ENCODE measurements at regions not wholly inside any gene's neighbourhood (a gene's known extent, or its start where the extent isn't known, plus 50 kb on each side); places are given as distances from the start of the nearest gene placed in this dataset.

DNA sequence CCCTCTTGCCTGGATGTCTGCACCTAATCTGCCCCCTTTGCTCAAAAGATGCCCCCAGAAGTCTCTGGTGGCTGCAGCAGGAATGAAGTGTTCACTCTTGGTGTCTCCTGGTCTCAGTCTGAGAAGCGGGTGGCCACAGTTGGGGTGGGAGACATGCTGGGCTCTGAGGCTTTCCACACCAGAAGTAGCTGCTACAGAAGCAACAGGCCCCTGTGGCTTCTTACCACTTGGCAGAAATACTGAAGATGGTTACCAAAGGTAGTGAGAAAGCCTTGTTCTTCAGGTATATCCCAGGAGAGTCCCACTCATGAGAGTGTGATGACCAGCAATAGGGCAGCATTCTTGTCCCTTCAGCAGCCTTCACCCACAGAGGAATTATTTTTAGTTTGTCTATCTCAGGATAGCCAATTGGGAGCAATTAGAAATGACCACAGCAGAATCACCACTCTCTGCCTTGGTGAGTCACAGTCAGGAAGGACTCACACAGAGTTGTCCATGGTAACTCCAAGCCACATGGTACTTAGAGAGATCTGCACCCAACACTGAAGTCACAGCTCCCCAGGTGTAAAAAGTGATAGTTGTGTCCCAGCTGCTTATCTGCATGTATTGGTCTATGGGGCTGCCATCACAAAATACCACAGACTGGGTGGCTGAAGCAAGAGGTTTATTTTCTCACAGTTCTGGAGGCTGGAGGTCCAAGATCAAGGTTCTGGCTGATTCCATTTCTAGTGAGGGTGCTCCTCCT lies 169.8 kb upstream of the ID2 start:
- no peak for DNase-seq (ENCODE audit: low read depth, low spot score)

DNA sequence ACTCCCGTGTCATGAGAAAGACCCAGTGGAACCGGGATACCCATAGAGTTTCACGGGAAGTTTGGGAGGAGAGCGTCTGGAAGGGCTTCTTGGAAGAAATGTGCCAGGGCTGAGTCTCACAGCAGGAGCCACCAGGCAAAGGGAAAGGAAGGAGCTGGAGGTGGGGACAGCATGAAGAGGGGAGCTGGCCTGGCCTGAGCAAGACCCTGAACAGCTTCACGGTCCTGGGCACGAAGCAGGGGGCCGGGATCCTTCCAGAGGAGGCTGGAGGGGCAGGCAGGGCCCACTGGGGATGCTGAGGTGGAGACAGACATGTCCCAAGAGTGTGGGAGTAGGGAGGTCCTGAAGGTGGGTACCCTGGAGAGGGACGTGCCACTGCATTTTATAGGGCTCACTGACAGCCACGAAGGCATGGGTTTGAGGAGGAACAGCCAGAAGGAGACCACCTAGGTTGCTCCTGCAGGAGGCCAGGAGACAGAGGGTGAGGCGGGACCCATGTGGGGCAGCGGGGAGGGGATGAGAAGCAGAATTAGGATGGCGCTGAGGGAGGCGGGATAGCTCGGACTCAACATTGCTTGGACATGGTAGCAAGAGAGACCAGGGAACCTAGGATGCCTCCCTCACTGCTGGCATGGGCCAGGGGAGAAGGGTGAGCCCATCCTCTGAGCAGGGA lies 168.1 kb upstream of the ID2 start:
- no peak for DNase-seq (ENCODE audit: low read depth, low spot score)

- DNase-seq (ENCODE audit: low read depth, low spot score), result no peak
These were observed 167.6 kb upstream of the ID2 start for GRCh38 chr2:8514274-8514662.

DNA sequence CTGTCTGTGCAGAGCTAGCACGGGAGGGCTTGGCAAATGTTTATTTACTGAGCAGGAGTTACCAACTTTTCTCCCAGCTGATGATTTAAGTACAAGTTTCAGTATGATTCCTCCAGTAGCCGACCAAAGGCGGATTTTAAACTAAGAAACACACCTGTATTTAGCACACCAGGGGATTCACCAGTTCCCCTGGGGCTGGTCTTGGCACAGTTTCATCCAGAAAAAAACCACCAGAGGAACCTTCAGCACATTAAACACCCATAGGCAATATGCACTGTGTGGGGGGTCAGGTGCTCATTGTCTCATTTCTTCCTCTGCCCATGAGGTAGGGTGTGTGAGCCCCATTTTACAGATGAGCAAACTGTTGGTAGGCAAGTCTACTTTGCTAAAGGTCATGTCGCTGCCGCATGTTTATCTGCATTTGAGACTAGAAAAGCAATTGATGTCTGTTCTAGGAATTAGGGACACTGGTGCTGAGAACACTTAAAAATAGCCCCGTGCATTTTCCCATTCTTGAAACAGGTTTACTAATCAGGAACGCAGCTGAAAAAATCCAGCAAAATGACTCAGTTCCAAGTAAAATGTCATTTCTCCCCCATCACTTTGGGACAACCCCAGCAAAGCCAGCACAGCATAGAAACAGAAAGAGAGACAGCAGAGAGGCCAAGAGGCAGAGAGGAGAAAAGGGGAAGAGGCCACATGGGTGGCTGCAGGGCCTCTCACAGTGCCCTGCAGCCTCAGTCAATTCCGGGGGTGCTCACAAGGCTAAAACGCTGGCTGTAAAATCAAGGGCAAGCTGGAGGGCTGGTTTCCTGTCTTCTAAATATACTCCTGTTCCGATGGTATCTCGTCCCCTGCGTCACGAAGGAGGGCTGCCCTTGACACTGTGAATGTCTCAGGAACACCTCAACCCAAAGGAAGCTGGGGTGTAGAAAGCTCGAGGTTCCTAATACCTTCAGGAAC lies 166.8 kb upstream of the ID2 start:
- no peak for DNase-seq (ENCODE audit: low read depth, low spot score)

- no peak for DNase-seq (ENCODE audit: low read depth, low spot score)
These were observed 165.9 kb upstream of the ID2 start for GRCh38 chr2:8515864-8516533.

GRCh38 chr2:8517850-8518498 lies 163.9 kb upstream of the ID2 start:
- DNase-seq (ENCODE audit: low read depth, low spot score), result no peak

DNA sequence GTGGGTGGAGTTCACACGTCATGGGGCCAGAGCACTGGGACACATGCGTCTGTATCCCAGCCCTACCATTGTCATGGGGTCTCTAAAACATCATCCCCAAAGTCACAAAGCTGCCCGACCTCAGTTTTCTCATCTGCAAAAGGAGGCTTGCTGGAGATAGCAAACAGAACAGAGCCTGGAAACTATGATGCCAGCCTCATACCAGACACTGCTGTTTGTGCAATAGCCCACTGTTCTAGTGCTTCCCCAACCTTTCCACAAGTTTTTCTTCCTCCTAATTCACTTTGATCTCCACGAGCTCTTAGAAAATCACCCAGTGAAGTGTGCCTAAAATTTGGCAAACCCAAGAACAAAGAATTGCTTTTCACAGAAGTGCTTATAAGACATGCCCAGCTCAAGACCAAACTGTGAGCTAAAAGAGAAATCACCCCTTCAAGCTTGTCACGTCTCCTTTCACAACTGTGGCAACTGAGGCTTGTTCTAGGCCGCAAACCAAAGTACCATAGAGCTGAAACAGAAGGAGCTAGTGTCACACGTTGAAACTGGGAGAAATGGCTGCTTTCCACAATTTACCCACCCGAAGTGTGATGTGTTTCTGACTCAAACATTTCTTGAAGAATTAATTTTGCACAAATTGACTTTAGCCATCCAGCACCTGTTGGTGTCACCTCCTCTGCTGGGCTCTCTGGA lies 162.7 kb upstream of the ID2 start:
- no peak for DNase-seq (ENCODE audit: low read depth, low spot score)

DNA sequence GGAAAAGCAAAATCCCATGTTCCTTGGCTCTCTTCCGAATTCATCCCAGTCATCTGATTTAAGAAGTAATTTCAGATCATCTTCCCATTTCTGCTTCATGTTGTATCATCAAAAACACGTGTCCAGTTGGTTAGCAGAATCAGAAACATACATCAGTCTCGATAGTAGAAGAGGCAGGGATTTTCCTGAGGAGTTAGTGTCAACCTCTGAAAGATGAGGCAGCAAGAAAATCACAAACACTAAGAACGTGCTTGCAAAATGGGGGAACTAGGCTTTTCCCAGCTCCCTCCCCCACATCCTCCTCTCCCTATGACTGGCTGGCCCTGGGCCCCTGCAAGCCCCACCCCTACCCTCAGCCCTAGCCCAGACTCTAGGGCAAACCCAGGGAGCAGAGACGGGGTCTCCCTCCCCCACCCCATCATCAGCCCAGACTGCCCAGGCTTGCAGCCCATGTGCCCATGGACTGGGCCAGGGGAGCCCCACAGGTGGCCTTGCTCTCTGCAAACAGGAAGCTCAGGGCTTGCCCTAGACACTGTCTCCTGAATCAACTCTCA lies 161.0 kb upstream of the ID2 start:
- DNase-seq (ENCODE audit: low read depth, low spot score), result no peak

GRCh38 chr2:8522687-8523086 lies 159.2 kb upstream of the ID2 start:
- no peak for DNase-seq (ENCODE audit: low read depth, low spot score)

GRCh38 chr2:8524388-8524787 lies 157.5 kb upstream of the ID2 start:
- DNase-seq (ENCODE audit: low read depth, low spot score), result no peak

- DNase-seq (ENCODE audit: low read depth, low spot score), result no peak
These were observed 157.0 kb upstream of the ID2 start for GRCh38 chr2:8524823-8525222.

- DNase-seq (ENCODE audit: low read depth, low spot score), result no peak
These were observed 156.6 kb upstream of the ID2 start for GRCh38 chr2:8525236-8525581.

- DNase-seq (ENCODE audit: low read depth, low spot score), result no peak
These were observed 156.1 kb upstream of the ID2 start for GRCh38 chr2:8525582-8526402.

DNA sequence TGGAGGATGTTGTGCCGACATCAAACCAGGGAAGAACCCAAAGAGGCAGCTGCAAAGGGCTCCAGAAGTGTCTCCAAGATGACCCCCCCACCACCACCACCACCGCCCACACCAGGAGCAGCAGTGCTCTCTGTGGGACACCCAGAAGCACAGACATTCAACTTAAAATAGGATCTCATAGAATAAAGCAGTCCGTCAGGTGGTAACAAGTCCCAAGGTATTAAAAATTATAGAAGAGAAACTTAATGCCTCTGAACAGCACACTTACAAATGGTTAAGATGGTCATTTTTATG lies 155.5 kb upstream of the ID2 start:
- DNase-seq (ENCODE audit: low read depth, low spot score), result no peak

DNA sequence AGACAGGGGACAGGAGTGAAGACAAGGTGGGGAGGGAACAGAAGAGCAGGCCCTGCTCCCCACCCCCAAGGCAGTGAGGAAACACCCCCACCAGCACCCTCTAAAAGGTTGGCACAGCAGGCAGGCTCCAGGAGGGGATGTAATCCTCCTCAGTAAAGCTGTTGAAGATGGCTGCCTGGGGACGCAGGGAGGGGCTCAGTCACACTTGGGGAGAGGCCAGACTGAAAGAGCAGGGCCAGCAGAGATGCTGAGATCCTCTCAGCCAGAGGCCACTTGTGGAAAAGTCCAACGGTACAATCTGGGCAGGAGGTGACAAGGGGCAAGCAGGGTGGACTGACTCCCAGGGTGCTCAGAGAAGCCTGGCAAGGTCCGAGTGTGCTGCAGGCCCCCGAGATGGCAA lies 154.8 kb upstream of the ID2 start:
- no peak for DNase-seq (ENCODE audit: low read depth, low spot score)

- DNase-seq (ENCODE audit: low read depth, low spot score), result no peak
These were observed 154.2 kb upstream of the ID2 start for GRCh38 chr2:8527676-8528075.

- DNase-seq (ENCODE audit: low read depth, low spot score), result no peak
These were observed 153.0 kb upstream of the ID2 start for GRCh38 chr2:8528863-8529262.

GRCh38 chr2:8529706-8530277 lies 152.1 kb upstream of the ID2 start:
- DNase-seq (ENCODE audit: low read depth, low spot score), result no peak

DNA sequence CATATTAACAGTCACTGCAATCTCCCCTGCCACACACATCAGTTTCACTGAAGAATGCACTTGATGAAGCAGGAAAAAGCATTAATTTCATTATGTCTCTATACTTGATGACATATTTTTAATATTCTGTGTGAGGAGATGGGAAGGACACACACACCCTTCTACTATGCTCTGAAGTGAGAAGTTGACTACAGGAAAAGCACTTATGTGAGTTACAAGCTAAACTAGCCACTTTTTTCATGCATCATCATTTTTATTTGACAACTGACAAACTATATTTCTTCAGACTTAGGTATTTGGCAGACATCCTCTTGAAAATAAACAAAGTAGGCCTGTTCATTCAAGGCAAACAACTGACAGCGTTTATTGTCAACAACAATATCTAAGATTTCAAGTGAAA lies 150.4 kb upstream of the ID2 start:
- DNase-seq (ENCODE audit: low read depth, low spot score), result no peak

DNA sequence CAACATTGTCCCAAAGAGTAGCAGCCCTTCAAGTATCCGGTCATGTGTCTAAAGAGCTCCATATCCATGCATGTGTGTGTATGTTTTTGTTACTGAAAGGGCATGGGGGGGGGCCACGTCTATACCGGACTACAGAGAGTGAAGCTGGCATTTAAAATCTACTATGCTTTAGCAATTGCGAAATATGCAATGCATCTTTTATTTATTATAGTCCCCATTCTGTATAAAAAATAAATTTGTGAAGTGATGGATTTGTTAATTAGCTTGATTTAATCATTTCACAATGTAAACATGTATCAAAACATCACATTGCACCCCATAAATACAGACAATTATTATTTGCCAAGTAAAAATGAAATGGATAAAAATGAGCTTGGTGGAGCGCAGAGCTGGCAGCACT lies 149.4 kb upstream of the ID2 start:
- DNase-seq (ENCODE audit: low read depth, low spot score), result no peak

All from activated naive CD8-positive, alpha-beta T cell treated with anti-CD3 and anti-CD28 coated beads, Interleukin-2, amount 50 U/mL, for 16 hours (primary cell).